Calu3 (cell line): ENCODE measurements at regions not wholly inside any gene's neighbourhood (a gene's known extent, or its start where the extent isn't known, plus 50 kb on each side); places are given as distances from the start of the nearest gene placed in this dataset.
"Not testable (repeated sequence)": the region's sequence is repeated elsewhere in the genome, so short reads cannot be mapped to it uniquely, and the experiment has no call there.

ENCODE experiments used
- BruUV-seq: library from RNA; stranded (reverse); fragments of 400-500 nt; replicated peaks from 2 replicates; lab custom pipeline; 2021; lab: Mats Ljungman, UMichigan
- CTCF ChIA-PET: fragments of 300-600 bp; sonication (Branson Sonifier 250); formaldehyde crosslinking; loops from one replicate; lab custom pipeline; 2022; ENCODE audit warnings: antibody characterized with exemption; lab: Charles Lee
- DNase-seq: peaks from one replicate; pipeline ENCODE4 v3.0.0; 2022
- H3K27ac Mint-ChIP-seq: one replicate; pipeline ENCODE4 v1.8.0; 2022; ENCODE audit warnings: mixed read lengths; ENCODE audit not compliant: unreplicated experiment
- H3K27me3 Mint-ChIP-seq: one replicate; pipeline ENCODE4 v1.8.0; 2022; ENCODE audit warnings: mixed read lengths; ENCODE audit not compliant: unreplicated experiment
- H3K36me3 Mint-ChIP-seq: one replicate; pipeline ENCODE4 v1.8.0; 2022; ENCODE audit warnings: mild to moderate bottlenecking, moderate library complexity, mixed read lengths; ENCODE audit not compliant: insufficient read depth, unreplicated experiment
- H3K4me1 Mint-ChIP-seq: one replicate; pipeline ENCODE4 v1.8.0; 2022; ENCODE audit warnings: mild to moderate bottlenecking, low read depth, mixed read lengths; ENCODE audit not compliant: unreplicated experiment
- H3K4me3 Mint-ChIP-seq: one replicate; pipeline ENCODE4 v1.8.0; 2022; ENCODE audit warnings: mild to moderate bottlenecking, low read depth, moderate library complexity, mixed read lengths; ENCODE audit not compliant: unreplicated experiment
- H3K9me3 Mint-ChIP-seq: one replicate; pipeline ENCODE4 v1.8.0; 2022; ENCODE audit warnings: low read depth, mixed read lengths; ENCODE audit not compliant: unreplicated experiment
- intact Hi-C: fragments of 100-400 bp; cut with micrococcal nuclease; formaldehyde crosslinking; loops from one replicate; pipeline ENCODE4 v1.10.0; 2022; ENCODE audit not compliant: unreplicated experiment
- TF ChIP-seq, protein P1 (sequence below): fragments of 200-600 bp; IDR thresholded peaks from one replicate; pipeline ENCODE4 v1.8.0; 2022; ENCODE audit warnings: antibody characterized with exemption; ENCODE audit not compliant: unreplicated experiment

DNA sequence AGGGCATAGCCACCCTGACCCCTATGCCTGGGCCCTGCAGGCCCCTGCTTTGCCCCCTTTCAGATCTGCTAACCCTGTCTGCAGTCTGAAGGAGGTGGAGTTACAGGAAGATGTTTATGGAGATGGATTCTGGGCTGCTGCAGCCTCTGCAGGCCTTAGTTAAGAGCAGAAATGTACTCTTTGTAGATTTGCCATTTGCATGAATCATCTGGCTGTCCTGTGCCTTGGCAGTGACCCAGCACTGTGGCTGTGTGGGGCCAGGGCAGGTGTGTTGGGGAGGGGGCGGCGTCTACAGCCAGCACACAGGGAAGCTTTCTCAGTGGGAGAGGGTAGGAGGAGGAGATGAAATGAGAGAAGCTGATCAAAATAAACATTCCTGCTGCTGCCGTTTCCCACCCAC, 867.3 kb downstream of the PLA2G4A start:
- CTCF ChIA-PET, result interaction anchor here (0.6 kb wide), 1 partner anchor 929 kb away, joined by 3 read pairs; no protein-coding TSS in a partner anchor
- H3K27me3 Mint-ChIP-seq, result no peaks in the 10 kb centered on the region
- H3K27ac Mint-ChIP-seq, result no peak overlapping the region
- H3K36me3 Mint-ChIP-seq, result no peaks in the 10 kb centered on the region
- H3K9me3 Mint-ChIP-seq, result no peaks in the 10 kb centered on the region
- intact Hi-C loops, result no loop called here
- TF ChIP-seq, protein P1, sequence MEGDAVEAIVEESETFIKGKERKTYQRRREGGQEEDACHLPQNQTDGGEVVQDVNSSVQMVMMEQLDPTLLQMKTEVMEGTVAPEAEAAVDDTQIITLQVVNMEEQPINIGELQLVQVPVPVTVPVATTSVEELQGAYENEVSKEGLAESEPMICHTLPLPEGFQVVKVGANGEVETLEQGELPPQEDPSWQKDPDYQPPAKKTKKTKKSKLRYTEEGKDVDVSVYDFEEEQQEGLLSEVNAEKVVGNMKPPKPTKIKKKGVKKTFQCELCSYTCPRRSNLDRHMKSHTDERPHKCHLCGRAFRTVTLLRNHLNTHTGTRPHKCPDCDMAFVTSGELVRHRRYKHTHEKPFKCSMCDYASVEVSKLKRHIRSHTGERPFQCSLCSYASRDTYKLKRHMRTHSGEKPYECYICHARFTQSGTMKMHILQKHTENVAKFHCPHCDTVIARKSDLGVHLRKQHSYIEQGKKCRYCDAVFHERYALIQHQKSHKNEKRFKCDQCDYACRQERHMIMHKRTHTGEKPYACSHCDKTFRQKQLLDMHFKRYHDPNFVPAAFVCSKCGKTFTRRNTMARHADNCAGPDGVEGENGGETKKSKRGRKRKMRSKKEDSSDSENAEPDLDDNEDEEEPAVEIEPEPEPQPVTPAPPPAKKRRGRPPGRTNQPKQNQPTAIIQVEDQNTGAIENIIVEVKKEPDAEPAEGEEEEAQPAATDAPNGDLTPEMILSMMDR, result no peak
- BruUV-seq, result no TSS peak
- H3K4me3 Mint-ChIP-seq, result no peak overlapping the region
- peaks cover 45% of the 10 kb centered on the region for H3K4me1 Mint-ChIP-seq
- DNase-seq, result peak; percentile 33

DNA sequence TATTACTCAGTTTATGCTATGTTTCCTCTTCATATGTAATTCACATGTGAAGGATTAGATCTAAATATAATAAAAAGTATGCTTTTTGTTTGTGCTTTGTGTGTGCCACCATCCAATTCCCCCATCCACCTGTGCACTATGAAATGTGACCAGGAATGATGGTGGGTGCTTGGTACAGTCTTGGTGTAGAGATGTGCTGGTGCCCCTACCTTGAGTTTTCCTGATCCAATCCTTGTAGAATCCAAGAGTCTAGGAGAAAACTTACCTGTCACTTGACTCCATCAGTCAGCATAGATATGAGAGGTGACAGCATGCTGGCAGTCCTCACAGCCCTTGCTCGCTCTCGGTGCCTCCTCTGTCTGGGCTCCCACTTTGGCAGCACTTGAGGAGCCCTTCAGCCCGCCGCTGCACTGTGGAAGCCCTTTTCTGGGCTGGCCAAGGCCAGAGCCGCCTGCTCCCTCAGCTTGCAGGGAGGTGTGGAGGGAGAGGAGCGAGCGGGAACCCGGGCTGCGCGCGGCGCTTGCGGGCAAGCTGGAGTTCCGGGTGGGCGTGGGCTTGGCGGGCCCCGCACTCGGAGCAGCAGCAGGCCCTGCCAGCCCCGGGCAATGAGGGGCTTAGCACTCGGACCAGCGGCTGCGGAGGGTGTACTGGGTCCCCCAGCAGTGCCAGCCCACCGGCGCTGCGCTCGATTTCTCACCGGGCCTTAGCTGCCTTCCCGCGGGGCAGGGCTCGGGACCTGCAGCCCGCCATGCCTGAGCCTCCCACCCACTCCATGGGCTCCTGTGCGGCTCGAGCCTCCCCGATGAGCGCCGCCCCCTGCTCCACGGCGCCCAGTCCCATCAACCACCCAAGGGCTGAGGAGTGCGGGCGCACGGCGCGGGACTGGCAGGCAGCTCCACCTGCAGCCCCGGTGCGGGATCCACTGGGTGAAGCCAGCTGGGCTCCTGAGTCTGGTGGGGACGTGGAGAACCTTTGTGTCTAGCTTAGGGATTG, 874.7 kb downstream of the PLA2G4A start:
- BruUV-seq, H3K9me3 Mint-ChIP-seq, DNase-seq, intact Hi-C loops, CTCF ChIA-PET, H3K27ac Mint-ChIP-seq, H3K36me3 Mint-ChIP-seq, H3K4me1 Mint-ChIP-seq, H3K4me3 Mint-ChIP-seq, H3K27me3 Mint-ChIP-seq: not testable (repeated sequence)

DNA sequence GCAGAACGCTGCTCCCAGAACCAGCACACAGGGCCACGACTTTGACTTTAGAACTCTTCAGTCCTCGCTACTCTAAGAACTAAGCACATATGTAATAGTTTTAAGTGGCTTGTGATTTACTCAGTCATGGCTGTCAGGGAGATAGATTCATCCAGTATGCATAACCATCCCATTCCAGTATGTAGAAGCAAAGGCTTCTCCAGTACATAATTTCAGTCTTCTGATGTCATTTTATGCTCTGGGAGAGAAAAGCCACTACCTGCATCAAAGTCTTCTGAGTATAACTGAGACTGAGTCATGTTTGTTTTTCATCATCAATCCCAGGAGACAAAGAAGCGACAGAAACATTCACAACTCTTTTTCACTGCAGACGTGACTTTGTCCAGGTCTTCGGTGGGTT, 885.7 kb downstream of the PLA2G4A start:
- no peak for DNase-seq
- Mint-ChIP-seq H3K9me3 (peaks cover 4% of the 10 kb centered on the region), H3K27ac (no peak overlapping the region), H3K4me3 (no peak overlapping the region), H3K27me3 (no peaks in the 10 kb centered on the region), H3K4me1 (no peaks in the 10 kb centered on the region), H3K36me3 (no peaks in the 10 kb centered on the region)
- intact Hi-C loops, result no loop called here
- CTCF ChIA-PET, result no interaction called here
- no TSS peak for BruUV-seq
- TF ChIP-seq, protein P1, result no peak

DNA sequence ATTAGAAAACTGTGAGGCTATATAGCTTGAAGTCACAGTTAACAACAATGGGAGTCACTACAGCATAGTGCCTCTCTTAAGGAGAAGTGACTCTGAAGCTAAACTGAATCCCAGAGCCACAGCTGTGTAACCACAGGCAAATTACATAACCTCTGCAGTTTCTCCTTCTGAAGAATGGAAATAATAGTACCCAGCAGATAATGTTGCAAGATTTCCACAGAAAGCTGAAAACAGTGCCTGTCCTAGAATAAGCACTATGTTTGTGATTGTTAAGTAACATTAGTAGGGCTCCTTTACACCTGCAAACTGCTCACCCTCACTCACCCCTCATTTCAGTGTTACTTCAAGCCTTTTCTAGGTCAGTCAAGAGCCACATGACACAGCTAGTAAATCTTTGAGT, 886.7 kb downstream of the PLA2G4A start:
- Mint-ChIP-seq H3K27ac (no peak overlapping the region), H3K4me1 (no peaks in the 10 kb centered on the region), H3K27me3 (no peaks in the 10 kb centered on the region), H3K9me3 (peaks cover 4% of the 10 kb centered on the region), H3K4me3 (no peak overlapping the region), H3K36me3 (no peaks in the 10 kb centered on the region)
- intact Hi-C loops, result no loop called here
- CTCF ChIA-PET, result no interaction called here
- DNase-seq, result no peak
- TF ChIP-seq, protein P1, result no peak
- no TSS peak for BruUV-seq

DNA sequence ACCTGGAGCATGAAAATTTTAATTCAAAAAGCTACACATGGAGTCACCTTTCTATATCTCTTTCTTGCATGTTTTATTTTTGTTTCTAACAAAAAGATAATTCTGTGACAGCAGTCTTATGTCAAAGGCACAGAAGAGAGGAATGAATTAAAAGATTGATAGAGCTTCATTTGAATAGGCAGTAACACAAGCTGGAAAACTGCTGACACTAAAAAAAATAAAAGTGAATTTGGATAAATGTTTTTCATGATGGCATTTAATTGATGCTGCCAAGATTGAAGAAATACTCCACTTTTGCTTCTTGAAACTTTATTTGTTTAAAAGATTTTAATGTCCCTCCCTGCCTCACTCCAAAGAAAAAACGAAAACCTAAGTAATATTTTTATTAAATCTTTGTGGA, 887.4 kb downstream of the PLA2G4A start:
- Mint-ChIP-seq H3K4me1 (no peaks in the 10 kb centered on the region), H3K27me3 (no peaks in the 10 kb centered on the region), H3K36me3 (no peaks in the 10 kb centered on the region), H3K27ac (no peak overlapping the region), H3K4me3 (no peak overlapping the region), H3K9me3 (peaks cover 2% of the 10 kb centered on the region)
- DNase-seq, result no peak
- CTCF ChIA-PET, result no interaction called here
- BruUV-seq, result no TSS peak
- intact Hi-C loops, result no loop called here
- TF ChIP-seq, protein P1, result no peak
